Pancreas (tissue), 10 donors: ENCODE measurements at regions not wholly inside any gene's neighbourhood (a gene's known extent, or its start where the extent isn't known, plus 50 kb on each side); places are given as distances from the start of the nearest gene placed in this dataset.

Experiments
- ATAC-seq, 4 donors: fragments of 200-7000 bp; cut with Tn5 transposase; one replicate each; pipeline versions ENCODE4 v1.8.0 to v1.9.1; 2020; ENCODE audit warnings: mild to moderate bottlenecking in 4 of 4, moderate library complexity in 4 of 4
- DNase-seq, 6 donors: peaks; one replicate each; pipeline ENCODE4 v3.0.0-alpha.2; 2020
- FAIRE-seq: peaks from 2 replicates; lab custom pipeline; 2012; peaks lifted over from hg19 to GRCh38; lab: Jason Lieb, UNC
- H3K27ac ChIP-seq, 4 donors: fragments of 200-600 bp; sonication (generic); 1 replicate in 3 of 4; 2 replicates in 1 of 4; pipeline versions ENCODE4 v1.5.0 to v1.8.0; 2020
- H3K27me3 ChIP-seq, 4 donors: fragments of 200-600 bp; one replicate each; pipeline ENCODE4 v1.8.0; 2021
- H3K36me3 ChIP-seq, 3 donors: fragments of 200-600 bp; sonication (generic) in 1 of 3; one replicate each; pipeline versions ENCODE4 v1.5.0 to v1.8.0; 2020 to 2021
- H3K4me1 ChIP-seq, 3 donors: fragments of 200-600 bp; one replicate each; pipeline ENCODE4 v1.8.0; 2021
- H3K4me3 ChIP-seq, 4 donors: fragments of 200-600 bp; sonication (generic) in 2 of 4; one replicate each; pipeline versions ENCODE4 v1.5.0 to v1.8.0; 2020 to 2021
- H3K9me3 ChIP-seq, 4 donors: fragments of 200-600 bp; one replicate each; pipeline ENCODE4 v1.8.0; 2021
- WGBS, 2 donors: extraction: QIAGEN DNeasy Blood & Tissue Kit; methylation state at CpG; one replicate each; pipeline ENCODE4 v1.1.7; 2013; 5-methylcytosine and 5-hydroxymethylcytosine counted together
- intact Hi-C, 3 donors: fragments of 100-400 bp; cut with DNase I; formaldehyde crosslinking; loops; one replicate each; pipeline versions ENCODE4 v1.11.1 to v1.14.2; 2022
- TF ChIP-seq, protein P1 (sequence below), 4 donors: fragments of 200-600 bp; sonication (generic) in 3 of 4; IDR thresholded peaks; one replicate each; pipeline versions ENCODE4 v1.5.0 to v1.8.0; 2021; ENCODE audit warnings: antibody characterized with exemption in 4 of 4
- donor health status: healthy with polysubstance abuse.
- donor health status: DM: no; HTN: no; CAD: no; lungs with moderate emphysema.
- donor health status: DM: no; HTN: no; CAD: no.
- donor health status: control.
- donor health status: control.
- donor health status: Bipolar disorder and iron deficiency.
- donor health status: DM: yes; HTN: yes; CAD: no.
- donor health status: DM: no; HTN: no; CAD: no.
- donor health status: DM: no; HTN: no; CAD: no.
- donor health status: DM: yes; HTN: yes; CAD: no.

DNA sequence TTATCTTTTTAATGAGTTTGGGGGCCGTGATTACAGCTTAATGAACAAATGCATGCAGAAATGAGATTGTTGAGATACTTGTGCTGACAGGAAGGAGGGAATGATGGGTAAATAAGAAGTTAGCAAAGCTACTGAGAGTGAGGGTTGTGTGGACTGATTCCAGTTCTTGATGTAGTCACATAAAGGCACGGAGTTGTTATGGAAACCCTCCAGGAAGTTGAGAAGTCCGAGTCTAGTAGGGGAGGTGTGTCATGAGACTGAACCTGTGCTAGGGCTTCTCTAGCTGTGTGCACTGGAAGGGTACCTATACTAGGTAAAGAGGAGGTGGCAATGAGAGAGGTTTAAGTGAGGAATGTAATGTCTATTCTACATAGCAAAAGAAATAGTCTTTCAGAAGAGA is 475.7 kb downstream of the USP25 start:
- H3K4me1 ChIP-seq: no peaks in the 10 kb centered on the region
- intact Hi-C loops: no loop called here
- no peak for ATAC-seq
- no peak for DNase-seq
- no peak overlapping the region for H3K4me3 ChIP-seq
- WGBS, 2 donors: 36 to 41% methylated on average over 3 of the region's 3 CpGs
- H3K27ac ChIP-seq: no peak overlapping the region
- no peaks in the 10 kb centered on the region for H3K36me3 ChIP-seq
- H3K9me3 ChIP-seq: no peaks in the 10 kb centered on the region
- no peak for FAIRE-seq
- TF ChIP-seq, protein P1, sequence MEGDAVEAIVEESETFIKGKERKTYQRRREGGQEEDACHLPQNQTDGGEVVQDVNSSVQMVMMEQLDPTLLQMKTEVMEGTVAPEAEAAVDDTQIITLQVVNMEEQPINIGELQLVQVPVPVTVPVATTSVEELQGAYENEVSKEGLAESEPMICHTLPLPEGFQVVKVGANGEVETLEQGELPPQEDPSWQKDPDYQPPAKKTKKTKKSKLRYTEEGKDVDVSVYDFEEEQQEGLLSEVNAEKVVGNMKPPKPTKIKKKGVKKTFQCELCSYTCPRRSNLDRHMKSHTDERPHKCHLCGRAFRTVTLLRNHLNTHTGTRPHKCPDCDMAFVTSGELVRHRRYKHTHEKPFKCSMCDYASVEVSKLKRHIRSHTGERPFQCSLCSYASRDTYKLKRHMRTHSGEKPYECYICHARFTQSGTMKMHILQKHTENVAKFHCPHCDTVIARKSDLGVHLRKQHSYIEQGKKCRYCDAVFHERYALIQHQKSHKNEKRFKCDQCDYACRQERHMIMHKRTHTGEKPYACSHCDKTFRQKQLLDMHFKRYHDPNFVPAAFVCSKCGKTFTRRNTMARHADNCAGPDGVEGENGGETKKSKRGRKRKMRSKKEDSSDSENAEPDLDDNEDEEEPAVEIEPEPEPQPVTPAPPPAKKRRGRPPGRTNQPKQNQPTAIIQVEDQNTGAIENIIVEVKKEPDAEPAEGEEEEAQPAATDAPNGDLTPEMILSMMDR (IDR thresholded peaks at IDR 0.05): no peak
- no peaks in the 10 kb centered on the region for H3K27me3 ChIP-seq

DNA sequence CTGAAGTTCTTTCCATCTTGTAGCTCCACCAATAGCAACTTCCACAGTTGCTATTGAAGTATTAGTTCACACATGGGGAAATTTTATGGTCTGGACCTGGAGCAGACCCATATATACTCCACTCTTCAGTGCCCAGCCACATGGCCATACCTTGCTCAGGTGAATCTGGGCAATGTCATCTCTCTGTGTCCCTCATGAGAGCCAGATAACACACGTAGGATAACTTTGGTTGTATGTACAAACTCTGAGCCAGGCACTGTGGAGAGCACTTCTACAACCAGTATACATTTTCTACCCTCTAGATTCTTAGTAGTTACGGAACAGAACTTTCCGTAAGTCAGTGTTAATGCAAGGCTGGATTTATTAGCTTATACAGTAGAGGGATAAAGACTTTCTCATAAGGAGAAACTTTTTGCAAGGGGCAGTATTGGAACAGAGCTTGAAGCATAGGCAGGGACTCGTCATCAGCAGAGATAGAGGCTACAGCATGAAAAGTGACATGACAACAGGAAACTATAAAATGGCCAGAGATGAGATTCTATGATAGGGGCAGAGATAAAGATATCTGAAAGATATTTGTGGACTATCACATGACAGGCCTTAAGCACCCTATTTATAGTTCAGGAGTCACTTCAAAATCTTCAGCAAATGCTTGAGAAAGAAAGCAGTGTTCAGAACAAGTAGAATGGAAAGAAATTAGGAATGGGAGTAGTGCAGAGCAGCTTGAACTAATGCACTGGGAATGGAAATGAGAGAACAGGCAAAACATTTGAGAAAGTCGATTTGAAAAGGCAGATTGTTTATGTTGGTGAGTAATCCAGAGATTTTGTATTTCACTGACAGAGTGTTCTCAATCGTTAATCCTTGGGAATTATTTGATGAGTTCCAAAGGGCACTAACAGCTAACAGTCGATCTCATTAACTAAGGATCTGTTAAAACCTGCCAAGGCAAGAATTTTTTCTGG is 481.8 kb downstream of the USP25 start:
- Histone ChIP-seq H3K27ac (no peak overlapping the region), H3K4me3 (no peak overlapping the region), H3K9me3 (no peaks in the 10 kb centered on the region), H3K27me3 (no peaks in the 10 kb centered on the region), H3K4me1 (no peaks in the 10 kb centered on the region), H3K36me3 (no peaks in the 10 kb centered on the region)
- FAIRE-seq: no peak
- WGBS, 2 donors: 39% methylated on average over 7 of the region's 7 CpGs
- intact Hi-C loops: no loop called here
- no peak for ATAC-seq
- no peak for DNase-seq
- TF ChIP-seq, protein P1 (IDR thresholded peaks at IDR 0.05): no peak

DNA sequence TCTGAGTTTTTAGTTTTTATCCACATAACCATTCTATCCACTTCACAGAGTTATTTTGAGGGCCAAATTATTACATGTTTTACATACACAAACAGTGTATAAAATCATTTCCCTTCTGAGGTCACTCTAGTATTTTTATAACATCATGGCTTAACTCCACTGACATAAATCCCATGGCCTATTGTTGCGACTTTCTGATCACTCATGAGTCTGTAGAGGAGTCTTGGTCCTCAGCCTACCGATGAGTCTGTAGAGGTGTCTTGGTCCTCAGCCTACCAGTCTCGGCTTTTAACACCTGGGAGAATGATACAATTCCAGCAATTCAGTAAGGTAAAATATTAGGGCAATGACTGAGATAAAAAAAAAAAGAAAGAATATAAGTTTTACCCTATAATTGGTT is 483.7 kb downstream of the USP25 start:
- H3K4me3 ChIP-seq: no peak overlapping the region
- 77 to 90% methylated on average over 3 of the region's 3 CpGs for WGBS, 2 donors
- no peak for DNase-seq
- no peaks in the 10 kb centered on the region for H3K27me3 ChIP-seq
- intact Hi-C loops: no loop called here
- no peak for FAIRE-seq
- no peaks in the 10 kb centered on the region for H3K4me1 ChIP-seq
- no peaks in the 10 kb centered on the region for H3K36me3 ChIP-seq
- no peak overlapping the region for H3K27ac ChIP-seq
- no peaks in the 10 kb centered on the region for H3K9me3 ChIP-seq
- TF ChIP-seq, protein P1 (IDR thresholded peaks at IDR 0.05): no peak
- ATAC-seq: no peak

DNA sequence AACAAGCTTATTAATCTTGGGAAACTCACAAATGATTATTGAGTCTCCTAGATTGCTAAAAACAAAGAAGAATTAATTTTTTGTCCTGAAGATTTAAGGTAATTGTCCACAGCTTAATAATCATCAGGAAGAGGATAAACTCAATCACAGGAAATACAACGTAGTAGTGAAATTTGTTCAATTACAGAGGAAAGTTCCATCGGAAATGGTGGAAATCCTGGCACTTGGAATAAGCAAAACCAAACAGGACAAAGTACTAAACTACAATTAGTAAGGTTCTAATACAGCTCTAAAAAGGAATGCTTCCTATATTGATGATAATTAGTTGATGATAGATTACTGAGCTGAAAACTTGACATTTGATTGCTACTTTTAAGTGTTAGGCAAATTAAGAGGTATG is 485.4 kb downstream of the USP25 start:
- WGBS, 2 donors: 69 to 70% methylated on average over 2 of the region's 2 CpGs
- no peaks in the 10 kb centered on the region for H3K27me3 ChIP-seq
- no peaks in the 10 kb centered on the region for H3K4me1 ChIP-seq
- no peak overlapping the region for H3K27ac ChIP-seq
- H3K9me3 ChIP-seq: no peaks in the 10 kb centered on the region
- no peak for FAIRE-seq
- no peak for DNase-seq
- no peak overlapping the region for H3K4me3 ChIP-seq
- TF ChIP-seq, protein P1 (IDR thresholded peaks at IDR 0.05): no peak
- ATAC-seq: no peak
- intact Hi-C loops: no loop called here
- no peaks in the 10 kb centered on the region for H3K36me3 ChIP-seq

DNA sequence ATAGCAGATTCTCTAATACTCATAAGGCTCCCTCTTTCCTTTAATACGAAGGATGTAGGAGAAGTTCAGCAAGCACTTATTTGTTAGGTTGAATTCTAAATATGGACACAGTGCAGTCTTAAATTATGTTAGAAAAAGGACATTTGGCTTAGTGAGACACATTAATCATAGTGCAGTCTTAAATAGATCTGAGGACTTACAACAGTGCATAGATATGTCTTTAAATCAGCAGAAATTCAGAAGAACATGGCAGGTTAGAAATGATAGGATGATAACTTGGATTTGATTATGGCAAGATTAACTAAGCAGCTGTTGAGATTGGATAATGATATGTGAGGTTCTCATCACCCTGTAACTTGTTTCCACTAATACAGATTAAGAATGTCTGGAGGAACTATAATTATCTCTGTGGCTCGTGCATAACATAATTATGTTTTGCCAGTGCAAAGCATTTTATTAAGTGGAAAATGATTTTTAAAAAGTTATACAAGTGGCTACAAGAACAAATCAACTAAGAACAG is 485.9 kb downstream of the USP25 start:
- no peaks in the 10 kb centered on the region for H3K9me3 ChIP-seq
- no peak overlapping the region for H3K27ac ChIP-seq
- no peak for FAIRE-seq

More for the DNA sequence above, 485.9 kb downstream of the USP25 start:
- Histone ChIP-seq H3K4me3 (no peak overlapping the region), H3K36me3 (no peaks in the 10 kb centered on the region), H3K4me1 (no peaks in the 10 kb centered on the region), H3K27me3 (no peaks in the 10 kb centered on the region)
- DNase-seq: no peak
- TF ChIP-seq, protein P1 (IDR thresholded peaks at IDR 0.05): no peak
- intact Hi-C loops: no loop called here
- ATAC-seq: no peak
- 26 to 30% methylated on average over 2 of the region's 2 CpGs for WGBS, 2 donors
